ENCODE measurements at regions not wholly inside any gene's neighbourhood (a gene's known extent, or its start where the extent isn't known, plus 50 kb on each side); places are given as distances from the start of the nearest gene placed in this dataset.

GRCh38 chr20:12596863-12597262 is 411.9 kb upstream of the SPTLC3 start:
- no peak for DNase-seq

- no peak for DNase-seq
Observed at GRCh38 chr20:12597551-12597950, 411.2 kb upstream of the SPTLC3 start.

- peak; percentile 66 to 70 for DNase-seq
Observed at GRCh38 chr20:12598894-12599293, 409.9 kb upstream of the SPTLC3 start.

- DNase-seq: peak; percentile 86 to 92
Observed at GRCh38 chr20:12599494-12599893, 409.3 kb upstream of the SPTLC3 start.

- DNase-seq: peak in 1 of 2 experiments; percentile 84
Observed at GRCh38 chr20:12605751-12606150, 403.0 kb upstream of the SPTLC3 start.

GRCh38 chr20:12610871-12611270 is 397.9 kb upstream of the SPTLC3 start:
- no peak for DNase-seq

GRCh38 chr20:12614764-12615163 is 394.0 kb upstream of the SPTLC3 start:
- no peak for DNase-seq

GRCh38 chr20:12617076-12617475 is 391.7 kb upstream of the SPTLC3 start:
- DNase-seq: no peak

GRCh38 chr20:12623870-12624269 is 384.9 kb upstream of the SPTLC3 start:
- DNase-seq: no peak

- no peak for DNase-seq
Observed at GRCh38 chr20:12627485-12627884, 381.3 kb upstream of the SPTLC3 start.

- no peak for DNase-seq
Observed at GRCh38 chr20:12638633-12639312, 370.0 kb upstream of the SPTLC3 start.

- DNase-seq: no peak
Observed at GRCh38 chr20:12640251-12640650, 368.5 kb upstream of the SPTLC3 start.

- no peak for DNase-seq
Observed at GRCh38 chr20:12641619-12642018, 367.2 kb upstream of the SPTLC3 start.

- no peak for DNase-seq
Observed at GRCh38 chr20:12644461-12644860, 364.3 kb upstream of the SPTLC3 start.

GRCh38 chr20:12649234-12649633 is 359.5 kb upstream of the SPTLC3 start:
- no peak for DNase-seq

- DNase-seq: no peak
Observed at GRCh38 chr20:12653642-12654041, 355.1 kb upstream of the SPTLC3 start.

GRCh38 chr20:12659942-12660341 is 348.8 kb upstream of the SPTLC3 start:
- peak in 1 of 2 experiments; percentile 19 for DNase-seq

- DNase-seq: peak; percentile 26 to 49
Observed at GRCh38 chr20:12660918-12661317, 347.9 kb upstream of the SPTLC3 start.

- no peak for DNase-seq
Observed at GRCh38 chr20:12670301-12670700, 338.5 kb upstream of the SPTLC3 start.

- DNase-seq: no peak
Observed at GRCh38 chr20:12673352-12673751, 335.4 kb upstream of the SPTLC3 start.

- DNase-seq: no peak
Observed at GRCh38 chr20:12677925-12678324, 330.8 kb upstream of the SPTLC3 start.

- DNase-seq: peak; percentile 39 to 58
Observed at GRCh38 chr20:12679447-12679846, 329.3 kb upstream of the SPTLC3 start.

GRCh38 chr20:12682613-12683012 is 326.2 kb upstream of the SPTLC3 start:
- DNase-seq: no peak

GRCh38 chr20:12687476-12687875 is 321.3 kb upstream of the SPTLC3 start:
- DNase-seq: no peak

- no peak for DNase-seq
Observed at GRCh38 chr20:12695937-12696336, 312.8 kb upstream of the SPTLC3 start.

All from NCI-H526 (cell line).